NCI-H748 treated with DMSO at 0.1 percent for 48 hours (cell line): ENCODE measurements at regions not wholly inside any gene's neighbourhood (a gene's known extent, or its start where the extent isn't known, plus 50 kb on each side); places are given as distances from the start of the nearest gene placed in this dataset.

Source experiments
- DNase-seq: peaks from one replicate; lab custom pipeline; 2025; lab: John Stamatoyannopoulos, UW

- DNase-seq = no peak
Observed at GRCh38 chr20:4095639-4096038, 53.0 kb upstream of the SMOX start.

GRCh38 chr20:4091490-4092479 lies 56.8 kb upstream of the SMOX start:
- peak; percentile 46 for DNase-seq

- DNase-seq = no peak
Observed at GRCh38 chr20:4090756-4091489, 57.7 kb upstream of the SMOX start.

GRCh38 chr20:4089756-4090487 lies 58.7 kb upstream of the SMOX start:
- no peak for DNase-seq

- no peak for DNase-seq
Observed at GRCh38 chr20:4088766-4089165, 59.9 kb upstream of the SMOX start.

- DNase-seq = no peak
Observed at GRCh38 chr20:4087923-4088322, 60.7 kb upstream of the SMOX start.

GRCh38 chr20:4086771-4087687 lies 61.6 kb upstream of the SMOX start:
- no peak for DNase-seq

GRCh38 chr20:4084721-4085120 lies 63.9 kb upstream of the SMOX start:
- DNase-seq = no peak

- DNase-seq = no peak
Observed at GRCh38 chr20:4084096-4084495, 64.5 kb upstream of the SMOX start.

- DNase-seq = no peak
Observed at GRCh38 chr20:4083098-4083865, 65.3 kb upstream of the SMOX start.

GRCh38 chr20:4082406-4083097 lies 66.1 kb upstream of the SMOX start:
- DNase-seq = no peak

- DNase-seq = no peak
Observed at GRCh38 chr20:4081421-4081820, 66.1 kb upstream of the RNF24 start.

- DNase-seq = no peak
Observed at GRCh38 chr20:4076671-4077070, 61.3 kb upstream of the RNF24 start.

GRCh38 chr20:4076033-4076432 lies 60.7 kb upstream of the RNF24 start:
- no peak for DNase-seq

- no peak for DNase-seq
Observed at GRCh38 chr20:4074877-4075455, 59.6 kb upstream of the RNF24 start.

- no peak for DNase-seq
Observed at GRCh38 chr20:4073852-4074741, 58.7 kb upstream of the RNF24 start.

GRCh38 chr20:4071178-4071693 lies 55.9 kb upstream of the RNF24 start:
- no peak for DNase-seq
